RWPE1 (cell line): ENCODE measurements at regions not wholly inside any gene's neighbourhood (a gene's known extent, or its start where the extent isn't known, plus 50 kb on each side); places are given as distances from the start of the nearest gene placed in this dataset.

Experiments
- CTCF ChIA-PET: fragments of 350-600 bp; sonication (Branson Sonifier 250); formaldehyde crosslinking; extraction: SDS; loops from one replicate; lab custom pipeline; 2021; lab: Yijun Ruan, JAX
- POLR2A ChIA-PET: fragments of 400-600 bp; formaldehyde crosslinking; extraction: SDS; loops from one replicate; lab custom pipeline; 2020; ENCODE audit warnings: antibody characterized with exemption; ENCODE audit not compliant: low non-redundant PET; lab: Yijun Ruan, JAX
- DNase-seq: peaks from one replicate; pipeline ENCODE4 v3.0.0; 2012; ENCODE audit warnings: low spot score
- H3K27ac ChIP-seq: fragments of 450-650 bp; 2 replicates; pipeline ENCODE4 v1.5.1; 2017
- TF ChIP-seq, protein P1 (sequence below): fragments of 450-650 bp; conservative IDR thresholded peaks from 2 replicates; pipeline ENCODE4 v1.5.1; 2017; ENCODE audit warnings: low read depth, mild to moderate bottlenecking

GRCh38 chr13:47639738-47640447 lies 361.2 kb downstream of the SUCLA2 start:
- ChIA-PET CTCF (interaction anchor here (0.6 kb wide), 1 partner anchor 1499 kb away, joined by 4 read pairs; no protein-coding TSS in a partner anchor), POLR2A (no interaction called here)
- no peak overlapping the region for H3K27ac ChIP-seq
- TF ChIP-seq, protein P1, sequence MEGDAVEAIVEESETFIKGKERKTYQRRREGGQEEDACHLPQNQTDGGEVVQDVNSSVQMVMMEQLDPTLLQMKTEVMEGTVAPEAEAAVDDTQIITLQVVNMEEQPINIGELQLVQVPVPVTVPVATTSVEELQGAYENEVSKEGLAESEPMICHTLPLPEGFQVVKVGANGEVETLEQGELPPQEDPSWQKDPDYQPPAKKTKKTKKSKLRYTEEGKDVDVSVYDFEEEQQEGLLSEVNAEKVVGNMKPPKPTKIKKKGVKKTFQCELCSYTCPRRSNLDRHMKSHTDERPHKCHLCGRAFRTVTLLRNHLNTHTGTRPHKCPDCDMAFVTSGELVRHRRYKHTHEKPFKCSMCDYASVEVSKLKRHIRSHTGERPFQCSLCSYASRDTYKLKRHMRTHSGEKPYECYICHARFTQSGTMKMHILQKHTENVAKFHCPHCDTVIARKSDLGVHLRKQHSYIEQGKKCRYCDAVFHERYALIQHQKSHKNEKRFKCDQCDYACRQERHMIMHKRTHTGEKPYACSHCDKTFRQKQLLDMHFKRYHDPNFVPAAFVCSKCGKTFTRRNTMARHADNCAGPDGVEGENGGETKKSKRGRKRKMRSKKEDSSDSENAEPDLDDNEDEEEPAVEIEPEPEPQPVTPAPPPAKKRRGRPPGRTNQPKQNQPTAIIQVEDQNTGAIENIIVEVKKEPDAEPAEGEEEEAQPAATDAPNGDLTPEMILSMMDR: no peak
- DNase-seq: no peak

DNA sequence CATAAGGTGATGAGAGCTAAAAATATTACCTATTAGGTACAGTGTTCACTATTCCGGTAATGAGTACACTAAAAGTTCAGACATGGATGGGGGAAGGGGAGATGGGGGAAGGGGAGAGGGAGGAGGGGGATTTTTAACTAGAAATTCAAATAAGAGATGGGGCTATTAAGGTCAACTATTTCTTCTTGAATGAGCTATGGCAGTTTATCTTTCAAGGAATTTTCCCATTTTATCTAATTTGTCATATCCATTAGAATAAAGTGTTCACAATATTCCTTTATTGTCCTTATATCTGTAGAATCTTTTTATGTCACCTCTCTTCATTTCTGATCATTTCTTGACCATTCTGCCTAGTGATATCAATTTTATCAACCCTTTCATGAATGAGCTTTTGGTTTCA lies 362.4 kb downstream of the SUCLA2 start:
- DNase-seq: no peak
- POLR2A ChIA-PET: no interaction called here
- H3K27ac ChIP-seq: no peak overlapping the region
- CTCF ChIA-PET: interaction anchor here (0.6 kb wide), 1 partner anchor 119 kb away, joined by 4 read pairs; no protein-coding TSS in a partner anchor
- TF ChIP-seq, protein P1: no peak

- no peak overlapping the region for H3K27ac ChIP-seq
- POLR2A ChIA-PET: no interaction called here
- DNase-seq: no peak
- TF ChIP-seq, protein P1: no peak
- CTCF ChIA-PET: no interaction called here
Observed at GRCh38 chr13:47632311-47632710, 368.8 kb downstream of the SUCLA2 start.

DNA sequence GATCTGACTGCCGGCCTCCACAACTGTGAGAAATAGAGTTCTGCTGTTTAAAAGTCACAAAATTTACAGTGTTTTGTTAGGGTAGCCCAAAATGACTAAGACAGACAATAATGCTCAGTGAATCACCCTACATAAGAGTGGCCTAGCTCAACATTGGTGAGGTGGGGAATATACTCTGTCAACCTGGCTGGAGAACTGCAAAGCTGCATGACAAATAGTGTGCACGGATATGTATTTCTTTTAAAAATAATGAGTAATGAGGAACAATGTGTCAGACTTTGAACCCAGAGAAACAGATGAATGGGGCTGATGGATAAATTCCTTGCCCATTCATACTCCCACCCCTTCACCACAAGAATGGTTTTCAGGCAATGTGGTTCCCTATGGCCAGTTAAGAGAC lies 372.4 kb downstream of the SUCLA2 start:
- TF ChIP-seq, protein P1: no peak
- no peak for DNase-seq
- no peak overlapping the region for H3K27ac ChIP-seq
- CTCF ChIA-PET: no interaction called here
- POLR2A ChIA-PET: no interaction called here

DNA sequence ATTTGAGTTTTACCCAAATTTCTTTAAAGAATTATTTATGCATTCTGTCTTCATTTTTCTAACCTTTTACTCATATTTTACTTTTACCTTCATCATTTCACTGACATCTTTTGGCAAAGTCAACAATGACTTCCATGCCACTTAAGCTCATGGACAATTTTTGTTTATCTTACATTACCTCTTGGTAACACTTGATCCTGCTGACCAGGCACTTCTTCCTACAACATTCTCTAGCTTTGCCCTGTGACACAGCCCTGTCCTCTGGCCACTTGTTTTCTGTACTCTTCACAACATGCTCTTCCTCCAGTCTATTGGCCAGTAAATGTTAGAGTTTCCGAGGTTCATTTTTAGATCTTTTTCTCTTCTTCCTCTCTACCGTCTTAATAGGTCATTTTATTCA lies 377.2 kb downstream of the SUCLA2 start:
- TF ChIP-seq, protein P1: no peak
- ChIA-PET CTCF (interaction anchor here (0.5 kb wide), 1 partner anchor 10 kb away, joined by 4 read pairs; no protein-coding TSS in a partner anchor), POLR2A (no interaction called here)
- no peak overlapping the region for H3K27ac ChIP-seq
- DNase-seq: no peak

DNA sequence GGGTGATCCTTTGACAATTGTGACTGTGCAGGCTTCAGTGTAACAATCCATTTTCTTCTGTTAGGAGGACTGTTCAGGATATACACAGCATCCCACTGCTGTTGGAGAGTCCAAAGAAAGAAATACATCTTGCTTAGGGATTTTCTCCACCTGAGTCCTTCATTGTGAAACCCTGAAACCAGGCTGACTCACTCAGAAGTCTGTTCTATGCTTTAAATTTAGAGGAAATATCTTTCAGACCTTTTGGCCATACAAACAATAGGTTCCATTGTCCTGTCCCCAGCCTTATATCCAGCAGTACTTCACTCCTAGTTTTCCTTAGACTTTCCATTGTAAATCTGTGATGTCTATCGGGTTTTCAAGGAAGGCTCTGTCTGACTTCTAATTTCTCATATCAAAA lies 379.1 kb downstream of the SUCLA2 start:
- TF ChIP-seq, protein P1: no peak

More for the DNA sequence above, 379.1 kb downstream of the SUCLA2 start:
- ChIA-PET POLR2A (no interaction called here), CTCF (no interaction called here)
- DNase-seq: no peak
- no peak overlapping the region for H3K27ac ChIP-seq
